IPS-NIHi11 (cell line): ENCODE measurements at regions not wholly inside any gene's neighbourhood (a gene's known extent, or its start where the extent isn't known, plus 50 kb on each side); places are given as distances from the start of the nearest gene placed in this dataset.

Experiments
- DNase-seq: peaks from one replicate; pipeline ENCODE4 v3.0.0; 2012; ENCODE audit warnings: mixed read lengths, low spot score

DNA sequence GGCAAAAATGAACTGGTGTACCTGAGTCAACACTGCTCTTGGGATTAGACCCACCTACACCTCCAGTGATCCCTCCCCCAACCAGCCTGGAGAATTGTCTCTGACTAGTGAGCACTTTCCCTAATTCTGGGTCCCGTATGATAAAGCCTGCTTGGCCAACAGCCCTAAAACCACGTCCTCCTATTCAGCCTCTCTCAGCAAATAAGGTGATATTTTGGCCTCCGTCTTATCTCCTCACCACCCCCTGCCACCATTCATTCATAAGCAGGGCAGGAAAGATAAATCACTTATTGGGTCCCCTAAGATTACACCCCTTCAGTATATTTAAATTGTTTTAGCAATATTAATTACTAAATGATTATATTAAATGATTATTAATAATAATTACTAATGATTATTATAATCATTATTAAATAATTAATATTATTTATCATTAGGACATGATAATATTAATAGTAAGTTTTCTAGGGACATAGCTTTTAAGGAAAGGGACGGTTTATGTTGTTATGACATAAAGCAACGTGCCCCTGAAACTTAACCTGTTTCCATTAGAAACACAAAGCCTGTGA, 108.0 kb downstream of the DUSP10 start:
- DNase-seq = no peak

DNA sequence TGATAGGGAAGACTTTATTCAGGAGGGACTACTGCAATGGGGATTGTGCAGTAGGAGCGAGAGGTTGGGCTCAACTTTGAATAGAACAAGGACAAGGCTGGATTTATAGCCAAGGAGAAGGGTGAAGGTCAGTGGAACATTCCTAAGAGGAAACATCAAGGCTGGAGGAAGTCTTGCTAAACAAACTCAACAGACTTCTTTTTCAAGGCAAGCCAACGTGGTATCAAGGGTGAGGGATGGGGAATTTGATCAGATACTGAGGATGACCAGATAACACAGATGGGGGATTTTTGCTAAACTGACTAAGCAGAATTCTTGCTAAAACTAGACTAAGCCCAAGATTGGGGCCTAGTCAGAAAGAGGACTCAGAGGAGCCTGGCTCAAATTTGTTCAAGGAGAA, 107.3 kb downstream of the DUSP10 start:
- no peak for DNase-seq

DNA sequence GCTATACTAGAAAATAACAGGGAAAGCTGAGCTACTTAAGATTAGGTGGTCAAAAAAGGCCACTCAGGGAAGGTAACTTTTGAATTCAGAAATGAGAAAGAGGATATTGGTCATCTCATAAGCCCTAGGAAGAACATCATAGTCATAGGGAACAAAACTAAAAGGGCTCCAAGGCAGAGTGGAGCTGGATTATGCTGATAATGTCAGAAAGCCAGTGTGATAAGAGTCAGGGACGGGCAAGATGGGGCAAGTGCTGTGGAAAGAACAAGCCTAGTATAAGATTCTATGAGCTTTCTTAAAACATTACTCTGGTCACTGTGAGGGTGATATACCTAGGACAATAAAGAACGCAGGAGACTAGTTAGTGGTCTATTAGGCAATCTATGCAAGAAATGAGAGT, 106.6 kb downstream of the DUSP10 start:
- no peak for DNase-seq

DNA sequence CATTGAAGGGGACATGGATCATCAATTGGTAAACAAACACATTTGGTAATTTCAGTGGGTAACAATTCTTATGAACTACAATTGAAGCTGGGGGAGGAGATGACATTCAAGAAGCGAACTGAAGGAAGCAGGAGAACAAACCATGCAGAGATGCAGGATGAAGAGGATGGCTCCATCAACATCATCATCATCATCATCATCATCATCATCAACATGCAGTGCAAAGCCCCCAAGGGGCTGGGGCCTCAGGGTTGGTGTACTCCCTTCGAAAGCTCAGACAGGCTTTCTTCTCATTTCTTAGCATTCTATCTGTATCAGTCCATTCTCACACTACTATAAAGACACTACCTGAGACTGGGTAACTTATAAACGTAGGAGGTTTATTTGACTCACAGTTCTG, 105.8 kb downstream of the DUSP10 start:
- no peak for DNase-seq

DNA sequence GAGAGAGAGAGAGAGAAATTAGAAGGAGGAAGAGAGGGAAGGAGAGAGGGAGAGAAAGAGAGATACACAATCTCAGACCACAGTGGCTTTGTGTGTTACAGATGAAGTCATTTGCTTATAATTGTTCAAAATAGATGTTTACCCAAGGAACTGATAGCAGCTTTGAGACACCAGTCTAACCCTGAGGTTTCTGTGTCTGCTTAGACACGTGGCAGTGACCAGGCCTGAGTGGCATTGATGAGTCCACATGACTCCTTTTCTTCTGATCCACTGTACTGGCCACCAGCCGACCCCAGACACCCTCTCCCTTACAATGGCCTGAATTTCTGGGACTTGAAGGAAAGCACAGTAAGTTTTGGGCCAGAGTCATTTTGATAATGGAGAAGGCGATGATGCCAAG, 104.9 kb downstream of the DUSP10 start:
- DNase-seq = no peak

DNA sequence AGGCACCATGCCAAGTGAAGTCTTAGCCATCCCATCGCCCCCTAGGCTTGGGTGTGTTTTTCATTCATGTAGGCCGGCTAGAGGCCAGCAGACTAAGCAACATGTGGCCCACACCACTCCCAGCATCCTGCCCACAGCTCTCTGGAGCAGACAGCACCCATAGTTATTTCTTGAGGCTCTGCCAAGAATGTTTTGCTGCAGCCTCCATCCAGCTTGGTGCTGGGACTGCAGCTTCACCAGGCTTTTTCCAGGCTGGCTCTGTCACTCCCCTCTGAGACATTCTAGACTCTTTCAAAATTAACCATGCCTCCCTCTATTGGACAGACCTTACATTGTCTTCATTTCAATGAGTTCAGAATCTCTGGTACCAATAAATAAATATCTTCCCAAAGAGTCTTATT, 104.2 kb downstream of the DUSP10 start:
- no peak for DNase-seq

DNA sequence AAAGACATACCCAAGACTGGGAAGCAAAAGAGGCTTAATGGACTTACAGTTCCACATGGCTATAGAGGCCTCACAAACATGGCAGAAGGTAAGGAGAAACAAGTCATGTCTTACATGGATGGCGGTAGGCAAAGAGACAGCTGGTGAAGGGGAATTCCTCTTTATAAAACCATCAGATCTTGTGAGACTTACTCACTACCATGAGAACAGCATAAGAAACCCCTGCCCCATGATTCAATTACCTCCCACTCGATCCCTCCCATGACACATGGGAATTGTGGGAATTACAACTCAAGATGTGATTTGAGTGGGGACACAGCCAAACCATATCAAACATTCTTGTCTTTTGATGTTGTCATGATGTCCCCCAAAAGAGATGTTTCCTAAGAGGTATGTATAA, 103.3 kb downstream of the DUSP10 start:
- DNase-seq = no peak

DNA sequence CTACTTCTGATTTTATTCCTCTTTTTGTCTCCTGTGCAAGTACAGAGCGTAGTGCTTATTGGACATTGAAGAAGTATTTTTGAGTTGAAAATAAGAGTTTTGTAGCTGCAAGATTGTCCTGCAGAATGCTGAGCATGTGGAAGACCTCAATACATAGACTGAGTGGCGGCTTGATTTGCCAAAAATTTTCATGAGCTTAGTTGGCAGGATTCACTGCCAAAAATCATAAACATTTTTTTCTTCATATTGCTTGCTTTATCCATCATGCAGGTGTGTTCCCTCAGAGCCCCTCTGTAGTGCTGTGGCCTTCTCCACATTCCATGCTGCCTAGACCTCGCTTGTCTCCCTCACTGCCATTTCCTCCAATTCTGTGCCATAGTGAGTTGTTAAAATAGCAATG, 100.1 kb downstream of the DUSP10 start:
- DNase-seq = no peak

DNA sequence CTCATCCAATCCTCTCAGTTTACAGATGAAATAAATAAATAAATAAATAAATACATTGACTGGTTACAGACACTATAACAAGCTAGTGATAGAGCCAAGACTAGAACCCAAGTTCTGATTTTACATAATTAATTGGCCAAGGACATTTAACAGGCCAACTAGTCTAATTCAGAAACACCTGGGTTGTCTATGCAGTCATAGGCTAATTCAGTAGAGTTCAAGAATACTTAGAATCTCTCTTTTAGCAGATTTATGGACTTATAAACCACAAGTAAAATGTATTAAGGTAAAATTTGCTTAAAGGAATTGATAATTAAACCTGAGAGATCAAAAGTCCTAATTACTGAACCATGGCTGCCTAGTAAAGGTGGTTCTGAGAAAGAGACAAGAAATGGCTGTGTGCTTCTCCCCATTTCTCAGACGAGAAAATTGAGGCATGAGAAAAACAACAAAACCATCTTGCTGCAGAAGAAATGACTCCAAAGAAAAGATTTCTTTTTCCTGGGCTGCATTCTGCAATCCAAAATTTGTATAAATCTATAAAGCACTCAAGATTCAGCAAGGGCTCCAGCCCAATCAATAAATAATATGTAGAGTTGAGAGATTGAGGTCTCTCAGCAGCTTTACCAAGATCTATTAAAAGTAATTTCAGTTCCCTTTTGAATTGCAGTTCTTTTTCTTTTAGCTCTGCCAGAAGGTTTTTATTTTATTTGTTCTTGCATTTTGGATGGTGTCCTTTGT, 98.3 kb downstream of the DUSP10 start:
- no peak for DNase-seq

DNA sequence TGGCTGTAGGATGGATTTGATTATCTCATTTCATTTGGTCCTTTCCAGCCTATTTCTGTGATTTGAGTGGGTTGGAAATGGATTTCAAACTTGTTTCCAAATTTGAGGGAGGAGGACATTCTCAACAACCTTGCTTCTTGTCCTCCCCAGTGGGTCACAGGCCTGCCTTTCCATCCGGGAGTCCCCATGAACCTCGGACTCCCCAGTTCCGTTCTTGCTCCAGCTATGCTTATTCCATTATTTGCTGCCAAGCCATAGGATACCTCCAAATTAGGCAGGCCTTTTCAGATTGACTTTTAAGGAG, 97.8 kb downstream of the DUSP10 start:
- no peak for DNase-seq

DNA sequence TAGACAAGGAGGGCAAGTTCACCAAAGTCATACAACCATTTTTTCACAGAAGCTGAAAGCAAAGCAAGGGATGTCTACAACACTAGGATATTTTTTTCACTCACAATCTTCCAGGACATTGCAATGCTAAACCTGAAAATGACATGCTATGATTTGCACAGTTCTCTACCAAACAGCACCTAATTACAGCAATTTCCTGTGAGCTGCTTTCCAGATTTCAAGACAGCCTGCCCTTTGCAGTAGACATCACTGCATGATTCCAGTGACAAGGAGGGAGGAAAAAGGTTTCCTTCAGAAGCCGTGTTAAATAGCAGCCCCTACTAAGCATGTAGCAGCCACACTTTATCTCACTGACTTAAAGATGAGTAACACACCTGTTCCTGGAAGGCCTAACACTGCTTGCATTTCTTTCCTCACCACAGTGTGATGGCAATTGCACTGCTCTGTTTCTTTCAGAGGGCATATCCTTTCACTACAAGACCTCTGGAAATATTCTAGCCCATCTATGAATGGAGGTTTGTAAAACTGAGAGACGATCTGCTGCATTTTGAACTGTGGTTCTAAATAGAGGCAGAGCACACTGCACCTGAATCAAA, 97.1 kb downstream of the DUSP10 start:
- no peak for DNase-seq

DNA sequence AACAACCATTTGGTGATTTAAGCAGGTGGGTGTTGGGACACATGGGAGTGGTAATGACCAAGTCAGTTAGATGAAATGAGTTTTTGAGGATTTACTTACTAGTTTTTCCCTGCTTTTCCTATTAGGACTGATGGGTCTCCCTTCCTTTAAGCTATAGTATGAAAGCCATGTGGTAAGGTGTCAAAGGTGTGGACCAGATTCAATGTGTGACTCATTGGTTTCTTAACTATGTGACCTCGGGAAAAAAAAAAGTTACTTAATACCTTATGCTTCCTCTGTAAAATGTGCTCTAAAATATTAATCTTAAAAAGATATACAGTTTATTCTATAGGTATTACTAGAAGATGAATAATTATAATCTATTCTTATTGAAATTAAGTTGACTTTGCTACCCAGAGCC, 93.7 kb downstream of the DUSP10 start:
- no peak for DNase-seq
